IMR-90 (cell line): ENCODE measurements at regions not wholly inside any gene's neighbourhood (a gene's known extent, or its start where the extent isn't known, plus 50 kb on each side); places are given as distances from the start of the nearest gene placed in this dataset.

Experiments
- ATAC-seq: fragments of 200-7000 bp; cut with Tn5 transposase; 2 replicates; pipeline ENCODE4 v1.9.1; 2020; ENCODE audit warnings: low read depth, mild to moderate bottlenecking, moderate library complexity
- BruUV-seq: library from RNA; stranded (reverse); fragments of 400-500 nt; replicated peaks from 2 replicates; lab custom pipeline; 2021; lab: Mats Ljungman, UMichigan
- CTCF ChIA-PET: fragments of 300-600 bp; formaldehyde crosslinking; extraction: SDS; loops from one replicate; lab custom pipeline; 2021; ENCODE audit warnings: antibody characterized with exemption; lab: Yijun Ruan, JAX
- POLR2A ChIA-PET: fragments of 300-600 bp; sonication (Branson Sonifier 250); formaldehyde crosslinking; loops from one replicate; lab custom pipeline; 2022; ENCODE audit warnings: antibody characterized with exemption; ENCODE audit not compliant: unreplicated experiment; lab: Charles Lee
- DNase-seq: peaks from one replicate; pipeline ENCODE4 v3.0.0; 2013
- H2AFZ ChIP-seq: replicated peaks from 2 replicates; pipeline ENCODE3; 2013; ENCODE audit warnings: low read length, mild to moderate bottlenecking; ENCODE audit not compliant: poor library complexity
- H2AK5ac ChIP-seq: 2 replicates; pipeline ENCODE4 v1.6.1; 2013; ENCODE audit warnings: low read depth, low read length, inconsistent platforms
- H2AK9ac ChIP-seq: replicated peaks from 2 replicates; pipeline ENCODE3; 2013; ENCODE audit warnings: mild to moderate bottlenecking, low read depth, low read length, moderate library complexity; ENCODE audit not compliant: poor library complexity
- H2BK120ac ChIP-seq: 2 replicates; pipeline ENCODE4 v1.6.1; 2013; ENCODE audit warnings: low read depth, low read length, inconsistent platforms
- H2BK15ac ChIP-seq: 3 replicates; pipeline ENCODE4 v1.6.1; 2013; ENCODE audit warnings: low read depth, low read length, inconsistent platforms
- H2BK20ac ChIP-seq: 2 replicates; pipeline ENCODE4 v1.6.1; 2013; ENCODE audit warnings: low read depth, mild to moderate bottlenecking, inconsistent platforms, low read length, moderate library complexity
- H2BK5ac ChIP-seq: 2 replicates; pipeline ENCODE4 v1.6.1; 2013; ENCODE audit warnings: mild to moderate bottlenecking, low read depth, low read length, inconsistent platforms; ENCODE audit not compliant: poor library complexity, severe bottlenecking
- H3K14ac ChIP-seq: replicated peaks from 2 replicates; pipeline ENCODE4 v1.6.1; 2013; ENCODE audit warnings: low read depth, low read length, inconsistent platforms
- H3K18ac ChIP-seq: 2 replicates; pipeline ENCODE4 v1.6.1; 2013; ENCODE audit warnings: low read depth, low read length, control low read depth
- H3K23ac ChIP-seq: 2 replicates; pipeline ENCODE4 v1.6.1; 2013; ENCODE audit warnings: low read depth, low read length, inconsistent platforms
- H3K27ac ChIP-seq: 2 replicates; pipeline ENCODE4 v1.5.1; 2013; ENCODE audit warnings: mild to moderate bottlenecking, control low read depth, low read length; ENCODE audit not compliant: insufficient read depth
- H3K27me3 ChIP-seq: 2 replicates; pipeline ENCODE4 v1.6.1; 2013; ENCODE audit warnings: low read length; ENCODE audit not compliant: control insufficient read depth, insufficient read depth
- H3K36me3 ChIP-seq: 2 replicates; pipeline ENCODE4 v1.6.1; 2013; ENCODE audit warnings: low read length, mixed read lengths; ENCODE audit not compliant: control insufficient read depth, insufficient read depth
- H3K4ac ChIP-seq: 2 replicates; pipeline ENCODE4 v1.6.1; 2013; ENCODE audit warnings: low read depth, low read length, inconsistent platforms
- H3K4me1 ChIP-seq: 2 replicates; pipeline ENCODE4 v1.6.1; 2013; ENCODE audit warnings: low read length, mixed read lengths; ENCODE audit not compliant: control insufficient read depth, insufficient read depth
- H3K4me2 ChIP-seq: 2 replicates; pipeline ENCODE4 v1.6.1; 2013; ENCODE audit warnings: low read depth, mild to moderate bottlenecking, control low read depth, low read length, moderate library complexity
- H3K4me3 ChIP-seq: 2 replicates; pipeline ENCODE4 v1.5.1; 2013; ENCODE audit warnings: low read depth, mild to moderate bottlenecking, control low read depth, low read length, moderate library complexity; ENCODE audit not compliant: insufficient read depth
- H3K56ac ChIP-seq: 2 replicates; pipeline ENCODE4 v1.6.1; 2013; ENCODE audit warnings: low read length, inconsistent platforms; ENCODE audit not compliant: insufficient read depth; ENCODE audit errors: extremely low read depth
- H3K79me1 ChIP-seq, 2 experiments: 2 replicates each; pipeline ENCODE4 v1.6.1; 2013; ENCODE audit warnings: low read length in 2 of 2, inconsistent platforms in 1 of 2, low read depth in 1 of 2
- H3K9ac ChIP-seq: 2 replicates; pipeline ENCODE4 v1.6.1; 2013; ENCODE audit warnings: low read depth, low read length, control low read depth
- H3K9me1 ChIP-seq: 2 replicates; pipeline ENCODE4 v1.6.1; 2013; ENCODE audit warnings: low read length, inconsistent platforms; ENCODE audit not compliant: insufficient read depth
- H3K9me3 ChIP-seq: 2 replicates; pipeline ENCODE4 v1.6.1; 2013; ENCODE audit warnings: low read length; ENCODE audit not compliant: control insufficient read depth, insufficient read depth
- H4K20me1 ChIP-seq: 2 replicates; pipeline ENCODE4 v1.6.1; 2013; ENCODE audit warnings: low read length, inconsistent platforms; ENCODE audit not compliant: insufficient read depth
- H4K5ac ChIP-seq: 2 replicates; pipeline ENCODE4 v1.6.1; 2013; ENCODE audit warnings: mild to moderate bottlenecking, low read depth, low read length, control low read depth
- H4K8ac ChIP-seq, 2 experiments: 2 replicates each; pipeline ENCODE4 v1.6.1; 2013; ENCODE audit warnings: low read depth in 2 of 2, low read length in 2 of 2, control low read depth in 1 of 2, inconsistent platforms in 1 of 2
- H4K91ac ChIP-seq: 2 replicates; pipeline ENCODE4 v1.6.1; 2013; ENCODE audit warnings: low read depth, low read length, inconsistent platforms; ENCODE audit not compliant: insufficient read depth
- CTCF ChIP-seq: conservative IDR thresholded peaks from 2 replicates; pipeline ENCODE4 v1.5.1; 2012; ENCODE audit warnings: mild to moderate bottlenecking, low read depth, low read length, improper control_type of control experiment
- MAFK ChIP-seq: IDR thresholded peaks from 2 replicates; pipeline ENCODE4 v1.6.1; 2012; ENCODE audit warnings: low read depth, low read length, improper control_type of control experiment
- POLR2A ChIP-seq: IDR thresholded peaks from 2 replicates; pipeline ENCODE4 v1.6.1; 2012; ENCODE audit warnings: mild to moderate bottlenecking, low read depth, low read length
- WGBS, 2 experiments: methylation state at CpG; one replicate each; pipeline versions ENCODE4 v1.1.5 to v1.1.7; 2013; ENCODE audit warnings: missing lambda C conversion rate in 2 of 2; ENCODE audit not compliant: insufficient read length in 1 of 2; ENCODE audit errors: extremely low coverage in 2 of 2; 5-methylcytosine and 5-hydroxymethylcytosine counted together
- dilution Hi-C: fragments of 300-500 bp; cut with HindIII; formaldehyde crosslinking; loops from one replicate; pipeline ENCODE4 v1.14.3; 2018; ENCODE audit warnings: low sequenced_read_pairs; ENCODE audit not compliant: unreplicated experiment
- in situ Hi-C: fragments of 300-500 bp; cut with MboI; formaldehyde crosslinking; loops from 3 replicates; pipeline ENCODE4 v1.14.3; 2019; ENCODE audit warnings: low sequenced_read_pairs, inconsistent platforms, mixed read lengths
- intact Hi-C: fragments of 100-400 bp; cut with micrococcal nuclease; formaldehyde crosslinking; loops from 2 replicates; pipeline ENCODE4 v1.10.0; 2022

- Histone ChIP-seq H3K79me1 (no peaks in the 10 kb centered on the region), H2AK5ac (no peak overlapping the region), H3K4me1 (no peaks in the 10 kb centered on the region), H3K18ac (no peak overlapping the region), H3K9me1 (no peaks in the 10 kb centered on the region), H4K91ac (no peak overlapping the region), H2BK15ac (no peak overlapping the region), H2BK120ac (no peak overlapping the region), H2BK20ac (no peak overlapping the region), H2BK5ac (no peak overlapping the region), H4K8ac (no peak overlapping the region), H3K56ac (no peak overlapping the region), H4K20me1 (no peaks in the 10 kb centered on the region), H3K4me3 (no peak overlapping the region), H3K23ac (no peak overlapping the region), H4K5ac (no peak overlapping the region), H3K14ac (no peak overlapping the region), H2AK9ac (no peak overlapping the region), H3K4me2 (no peak overlapping the region), H2AFZ (no peak overlapping the region), H3K4ac (no peak overlapping the region), H3K9me3 (no peaks in the 10 kb centered on the region), H3K36me3 (no peaks in the 10 kb centered on the region), H3K9ac (no peak overlapping the region), H3K27ac (no peak overlapping the region), H3K27me3 (0 out of 2 replicates have a peak, but pooled peaks cover 1% of the 10 kb centered on the region)
- BruUV-seq: no TSS peak
- ChIA-PET CTCF (no interaction called here), POLR2A (no interaction called here)
- in situ Hi-C loops: no loop called here
- dilution Hi-C loops: no loop called here
- no CpG with 5 or more reads among the region's 2 CpGs for WGBS, 2 experiments
- DNase-seq (no peak), ATAC-seq (no peak)
- no peak for TF ChIP-seq CTCF
- TF ChIP-seq MAFK: no peak
- TF ChIP-seq POLR2A: no peak
- intact Hi-C loops: no loop called here
Observed at GRCh38 chr17:14547556-14547955, 246.7 kb downstream of the HS3ST3B1 start.
